Fibroblast of lung (primary cell): ENCODE measurements at regions not wholly inside any gene's neighbourhood (a gene's known extent, or its start where the extent isn't known, plus 50 kb on each side); places are given as distances from the start of the nearest gene placed in this dataset.

ENCODE experiments used
- EZH2 ChIP-seq: IDR thresholded peaks from 2 replicates; pipeline ENCODE4 v1.5.1; 2012; ENCODE audit warnings: low read length, control low read depth, mild to moderate bottlenecking; ENCODE audit errors: missing control alignments
- TF ChIP-seq, protein P1 (sequence below), 2 donors: IDR thresholded peaks in 1 of 2; conservative IDR thresholded peaks in 1 of 2; 1 replicate in 1 of 2; 2 replicates in 1 of 2; pipeline ENCODE4 v1.5.1; 2011 to 2012; ENCODE audit warnings: low read length in 2 of 2, control low read depth in 1 of 2, inconsistent platforms in 1 of 2, low read depth in 1 of 2, mild to moderate bottlenecking in 1 of 2

DNA sequence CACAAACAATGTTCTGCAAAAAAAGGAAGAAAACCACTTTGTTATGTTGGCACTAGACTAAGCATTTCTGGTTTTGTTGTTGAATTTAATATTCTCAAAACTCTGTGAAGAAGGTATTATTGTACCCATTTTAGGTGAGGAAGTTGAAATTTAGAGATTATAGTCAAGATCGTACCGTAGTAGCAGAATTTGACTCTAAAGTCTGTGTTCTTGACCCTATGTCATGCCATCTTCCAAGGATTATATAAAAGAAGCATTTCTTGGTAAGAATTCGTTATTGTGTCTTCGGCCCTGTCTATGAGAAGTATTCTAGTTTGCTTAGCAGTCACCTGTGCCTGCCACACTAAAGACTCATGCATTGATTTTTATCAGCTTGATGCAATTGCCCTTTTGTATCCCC lies 104.4 kb upstream of the MAP9 start:
- no peak for TF ChIP-seq EZH2
- TF ChIP-seq, protein P1, sequence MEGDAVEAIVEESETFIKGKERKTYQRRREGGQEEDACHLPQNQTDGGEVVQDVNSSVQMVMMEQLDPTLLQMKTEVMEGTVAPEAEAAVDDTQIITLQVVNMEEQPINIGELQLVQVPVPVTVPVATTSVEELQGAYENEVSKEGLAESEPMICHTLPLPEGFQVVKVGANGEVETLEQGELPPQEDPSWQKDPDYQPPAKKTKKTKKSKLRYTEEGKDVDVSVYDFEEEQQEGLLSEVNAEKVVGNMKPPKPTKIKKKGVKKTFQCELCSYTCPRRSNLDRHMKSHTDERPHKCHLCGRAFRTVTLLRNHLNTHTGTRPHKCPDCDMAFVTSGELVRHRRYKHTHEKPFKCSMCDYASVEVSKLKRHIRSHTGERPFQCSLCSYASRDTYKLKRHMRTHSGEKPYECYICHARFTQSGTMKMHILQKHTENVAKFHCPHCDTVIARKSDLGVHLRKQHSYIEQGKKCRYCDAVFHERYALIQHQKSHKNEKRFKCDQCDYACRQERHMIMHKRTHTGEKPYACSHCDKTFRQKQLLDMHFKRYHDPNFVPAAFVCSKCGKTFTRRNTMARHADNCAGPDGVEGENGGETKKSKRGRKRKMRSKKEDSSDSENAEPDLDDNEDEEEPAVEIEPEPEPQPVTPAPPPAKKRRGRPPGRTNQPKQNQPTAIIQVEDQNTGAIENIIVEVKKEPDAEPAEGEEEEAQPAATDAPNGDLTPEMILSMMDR (conservative IDR thresholded peaks at IDR 0.05 in 1 of 2, IDR thresholded peaks at IDR 0.05 in 1 of 2; ENCODE audit: low read depth in 1 of 2, low read length in 2 of 2): no peak
